HG02885 (cell line): ENCODE measurements at regions not wholly inside any gene's neighbourhood (a gene's known extent, or its start where the extent isn't known, plus 50 kb on each side); places are given as distances from the start of the nearest gene placed in this dataset.

Experiments used
- ATAC-seq: cut with Tn5 transposase; IDR thresholded peaks from one replicate; pipeline ENCODE4 v1.9.1; 2021; ENCODE audit warnings: mild to moderate bottlenecking; ENCODE audit not compliant: unreplicated experiment, poor library complexity

- no peak for ATAC-seq
Measured at GRCh38 chr6:19968201-19968600, 131.0 kb downstream of the ID4 start.

- no peak for ATAC-seq
Measured at GRCh38 chr6:19972221-19972620, 135.1 kb downstream of the ID4 start.

DNA sequence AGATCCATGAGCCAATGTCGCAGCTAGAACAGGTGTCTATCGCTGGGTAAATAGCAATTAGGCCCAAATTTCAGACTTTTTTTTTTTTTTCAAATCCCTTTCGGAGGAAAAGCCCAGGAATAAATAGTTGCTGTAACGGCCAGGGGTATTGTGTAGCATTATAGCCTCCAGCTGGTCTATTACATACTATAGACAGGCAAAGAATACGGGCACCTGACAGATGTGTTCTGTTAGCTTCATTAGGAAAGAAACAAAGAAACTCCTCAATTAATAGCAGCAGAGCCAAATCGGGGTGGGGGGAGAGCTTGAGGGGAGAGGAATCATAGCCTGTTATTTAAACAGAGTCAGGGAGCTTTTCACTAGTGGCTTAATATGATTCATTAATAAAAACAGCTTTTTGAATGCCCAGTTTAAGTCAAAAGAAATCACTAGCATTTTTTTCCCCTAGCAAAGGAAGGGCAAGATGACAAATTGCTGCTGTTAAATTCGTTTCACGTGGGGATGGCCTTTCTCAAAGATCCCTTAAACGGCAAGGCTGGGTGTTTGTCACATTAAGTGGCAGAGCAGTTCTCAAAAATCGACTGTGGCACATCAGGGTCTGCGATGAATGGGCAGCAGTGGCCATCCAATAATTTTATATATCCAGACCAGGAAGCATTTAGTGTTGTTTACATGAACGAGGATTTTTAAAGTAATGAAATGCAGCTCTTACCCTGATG, 139.4 kb downstream of the ID4 start:
- no peak for ATAC-seq

DNA sequence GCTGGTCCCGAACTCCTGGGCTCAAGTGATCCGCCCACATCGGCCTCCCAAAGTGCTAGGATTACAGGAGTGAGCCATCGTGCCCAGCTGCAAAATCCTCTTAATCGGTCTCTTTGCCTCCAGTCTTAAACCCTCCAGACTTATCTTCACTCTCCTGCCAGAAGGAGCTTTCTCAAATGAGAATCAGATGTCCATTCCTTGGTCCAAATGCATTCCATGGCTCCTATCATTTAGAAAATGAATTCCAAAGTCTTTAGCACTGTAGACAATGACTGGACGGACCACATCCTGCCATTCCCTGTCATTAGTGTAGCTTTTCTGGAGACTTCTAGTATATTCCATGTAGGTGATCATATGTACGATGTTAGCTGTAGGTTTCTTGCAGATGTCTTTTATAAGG, 141.9 kb downstream of the ID4 start:
- no peak for ATAC-seq

GRCh38 chr6:19979986-19980385, 142.8 kb downstream of the ID4 start:
- no peak for ATAC-seq

DNA sequence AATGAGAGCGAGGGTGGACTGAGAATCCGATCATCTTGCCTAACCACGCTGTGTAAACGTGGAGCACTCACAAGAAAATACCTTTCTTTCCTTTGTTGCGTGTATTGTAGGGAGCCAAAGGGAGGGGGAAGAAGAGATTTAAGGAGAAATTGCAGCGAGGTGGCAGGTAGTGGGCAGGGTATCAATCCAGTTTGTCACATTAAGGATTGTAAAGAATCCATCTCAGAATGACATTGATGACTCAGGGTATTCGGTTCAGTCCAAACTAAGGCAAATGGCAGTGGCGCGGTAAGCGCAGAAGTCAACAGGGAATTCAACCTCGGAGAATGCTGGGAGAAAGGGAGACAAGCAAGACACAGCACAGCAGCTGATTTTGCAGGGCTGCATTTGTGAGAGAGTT, 146.2 kb downstream of the ID4 start:
- ATAC-seq, result no peak

- no peak for ATAC-seq
Measured at GRCh38 chr6:19986691-19987438, 149.7 kb downstream of the ID4 start.

DNA sequence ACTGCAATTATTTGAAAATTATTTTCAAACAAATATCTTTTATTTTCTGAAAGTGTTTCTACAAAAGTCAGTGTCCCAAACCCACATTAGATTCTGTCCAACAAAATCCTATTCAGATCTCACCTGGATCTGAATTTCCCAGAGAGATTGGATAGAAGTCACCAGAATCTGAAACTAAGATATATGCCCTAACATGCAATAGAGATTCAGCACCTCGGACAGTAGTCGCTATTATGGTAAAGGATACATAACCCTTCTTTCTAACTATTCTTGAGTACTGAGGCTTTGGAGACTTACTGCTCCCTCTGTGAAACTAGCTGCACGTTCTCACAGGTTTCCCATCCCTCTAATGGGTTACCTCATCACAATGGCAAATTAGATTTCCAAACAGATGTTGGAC, 151.4 kb downstream of the ID4 start:
- no peak for ATAC-seq

- ATAC-seq, result no peak
Measured at GRCh38 chr6:19991176-19991575, 154.0 kb downstream of the ID4 start.

DNA sequence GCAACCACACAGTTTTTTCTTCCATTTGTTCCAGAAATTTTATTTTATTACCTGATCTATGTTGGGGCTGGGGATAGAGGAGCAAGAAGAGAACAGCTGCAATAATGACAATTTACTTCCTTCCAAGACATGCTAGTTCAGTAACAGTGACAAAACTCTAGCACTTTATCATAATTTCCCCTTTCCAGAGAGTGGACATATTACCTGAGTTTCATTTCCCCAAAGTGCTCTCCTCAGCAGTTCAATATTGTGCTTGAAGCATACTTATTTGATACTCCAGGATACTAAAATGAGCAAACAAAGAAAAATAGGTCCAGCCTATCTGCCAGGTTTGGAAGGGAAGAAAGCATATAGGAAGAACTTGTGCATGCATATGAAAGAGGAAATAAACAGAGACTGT, 157.7 kb downstream of the ID4 start:
- ATAC-seq, result no peak

GRCh38 chr6:19995575-19996257, 158.5 kb downstream of the ID4 start:
- no peak for ATAC-seq

- ATAC-seq, result no peak
Measured at GRCh38 chr6:19997104-19997503, 159.9 kb downstream of the ID4 start.

- no peak for ATAC-seq
Measured at GRCh38 chr6:19998541-19998940, 161.4 kb downstream of the ID4 start.

DNA sequence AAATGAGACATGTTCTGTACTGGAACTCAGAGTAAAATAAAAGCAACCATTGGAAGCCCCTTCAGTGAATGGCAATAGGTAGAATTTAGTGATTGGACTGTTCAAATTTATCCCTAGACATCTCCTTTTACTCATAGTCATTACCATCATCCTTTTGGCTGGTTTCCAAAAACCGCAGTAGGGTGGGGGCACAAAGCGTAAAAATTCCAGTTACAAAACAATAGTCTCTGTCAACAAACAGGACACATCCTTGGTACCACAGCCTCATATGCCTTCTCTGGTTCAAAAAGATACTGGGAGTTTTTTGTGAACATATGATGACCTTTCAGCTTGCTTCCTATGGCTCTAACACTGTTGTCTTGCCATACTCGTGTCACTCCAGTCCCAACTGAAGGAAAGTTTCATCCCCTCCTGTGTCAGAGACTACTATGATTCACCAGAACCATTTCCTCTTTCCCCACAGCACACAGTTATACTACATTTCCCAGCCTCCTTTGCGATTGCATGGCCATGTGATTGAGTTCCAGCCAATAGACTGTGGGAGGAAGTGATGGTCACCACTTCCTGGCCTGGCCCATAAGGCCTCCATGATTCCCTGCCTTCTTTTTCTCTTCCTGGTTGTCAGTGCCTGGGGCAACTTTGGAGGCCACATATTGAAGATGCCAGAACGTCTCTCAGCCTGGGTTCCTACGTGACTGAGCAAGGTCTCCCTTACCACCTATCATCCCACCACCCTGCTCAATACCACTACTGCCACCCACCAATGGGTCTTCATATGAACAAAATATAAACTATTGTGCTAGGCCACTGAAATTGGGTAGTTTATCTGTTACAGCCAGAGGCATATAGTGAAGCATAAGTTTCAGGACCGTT, 162.4 kb downstream of the ID4 start:
- peak; percentile 97 for ATAC-seq

GRCh38 chr6:20001286-20001685, 164.1 kb downstream of the ID4 start:
- no peak for ATAC-seq

DNA sequence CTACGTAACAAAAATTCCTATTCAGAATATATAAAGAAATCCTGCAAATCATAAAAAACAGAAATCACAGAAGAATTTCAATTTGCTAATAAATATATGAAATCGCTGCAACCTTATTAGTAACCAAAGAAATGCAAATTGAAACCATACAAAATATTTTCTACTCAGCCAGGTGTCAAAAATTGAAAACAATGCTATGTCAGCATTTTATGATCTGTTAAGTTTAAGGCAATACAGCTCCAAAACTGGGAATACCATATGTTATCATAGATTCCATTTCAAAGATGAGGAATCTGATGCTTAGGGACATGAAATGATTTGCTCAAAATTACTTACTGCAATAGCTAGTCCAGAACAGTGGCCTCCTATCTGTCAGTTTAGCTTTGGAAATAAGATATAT, 168.9 kb downstream of the ID4 start:
- ATAC-seq, result no peak

GRCh38 chr6:20008131-20008530, 171.0 kb downstream of the ID4 start:
- ATAC-seq, result no peak

DNA sequence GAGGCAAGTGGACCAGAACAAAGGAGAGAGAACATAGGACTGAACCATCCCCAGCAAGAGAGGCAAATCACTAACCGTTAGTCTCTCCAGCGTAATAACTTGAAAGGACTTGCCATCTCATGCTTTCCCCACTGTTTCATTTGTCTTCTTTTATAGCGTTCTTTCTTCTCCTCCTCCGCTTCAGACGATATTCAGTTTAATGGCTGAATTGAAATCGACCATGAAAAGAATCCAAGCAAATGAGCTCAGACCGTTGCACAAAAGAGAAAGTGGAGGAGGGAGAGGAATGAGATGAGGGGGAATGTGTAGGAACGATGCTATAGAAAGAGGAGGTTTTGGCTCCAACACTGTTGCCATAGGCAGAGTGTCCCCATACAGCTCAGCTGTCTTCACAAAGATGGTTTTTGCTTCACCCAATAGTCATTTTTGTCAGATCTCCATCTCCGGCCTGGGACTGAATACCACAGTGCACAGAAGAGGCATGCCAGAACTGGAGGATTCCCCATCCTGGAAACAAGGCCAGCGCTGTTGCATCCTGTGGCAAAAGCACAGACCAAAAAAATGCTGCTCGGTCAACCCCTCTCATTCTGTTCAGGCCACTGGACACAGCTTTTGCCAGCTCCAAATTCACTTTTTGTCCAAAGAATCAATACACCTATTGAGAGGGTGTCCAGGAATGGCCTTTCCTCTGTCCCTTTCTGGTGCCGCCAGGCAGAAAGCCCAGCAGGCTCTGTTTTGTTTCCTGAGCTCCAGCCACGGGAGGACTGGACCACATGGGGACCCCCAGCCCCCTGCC, 176.1 kb downstream of the ID4 start:
- no peak for ATAC-seq

GRCh38 chr6:20014508-20014907, 177.3 kb downstream of the ID4 start:
- ATAC-seq, result no peak

DNA sequence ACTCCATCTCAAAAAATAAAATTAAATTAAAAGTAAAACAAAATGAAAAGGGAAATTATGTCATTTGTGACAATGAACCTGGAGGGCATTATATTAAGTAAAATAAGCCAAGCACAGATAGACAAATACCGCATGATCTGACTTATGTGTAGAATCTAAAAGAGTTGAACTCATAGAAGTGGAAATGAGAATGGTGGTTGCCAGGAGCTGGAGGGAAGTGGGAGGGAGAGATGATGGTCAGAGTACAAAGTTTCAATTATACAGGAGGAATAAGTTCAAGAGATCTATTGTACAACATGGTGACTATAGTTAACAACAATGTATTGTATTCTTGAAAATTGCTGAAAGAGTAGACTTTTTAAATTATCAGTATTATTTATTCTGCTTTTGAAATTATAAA, 183.4 kb downstream of the ID4 start:
- ATAC-seq, result no peak
